Activated CD8-positive, alpha-beta memory T cell treated with anti-CD3 and anti-CD28 coated beads, Interleukin-2, amount 10 ng/mL, durations not matched to agents 7 days and 5 days (primary cell): ENCODE measurements at regions not wholly inside any gene's neighbourhood (a gene's known extent, or its start where the extent isn't known, plus 50 kb on each side); places are given as distances from the start of the nearest gene placed in this dataset.

Source experiments
- ATAC-seq: fragments of 150-1000 bp; cut with Tn5 transposase; one replicate; pipeline ENCODE4 v1.10.0; 2021; ENCODE audit warnings: moderate library complexity
- CTCF ChIA-PET: fragments of 350-600 bp; sonication (Branson Sonifier 250); formaldehyde crosslinking; loops from one replicate; lab custom pipeline; 2021; ENCODE audit warnings: antibody characterized with exemption; lab: Charles Lee
- DNase-seq: peaks from one replicate; pipeline ENCODE4 v3.0.0-alpha.2; 2020
- H3K27ac Mint-ChIP-seq: one replicate; pipeline ENCODE4 v1.8.0; 2021; ENCODE audit warnings: mild to moderate bottlenecking, mixed read lengths
- H3K27me3 Mint-ChIP-seq: one replicate; pipeline ENCODE4 v1.8.0; 2021; ENCODE audit warnings: mixed read lengths
- H3K36me3 Mint-ChIP-seq: one replicate; pipeline ENCODE4 v1.8.0; 2021; ENCODE audit warnings: mild to moderate bottlenecking, mixed read lengths
- H3K4me1 Mint-ChIP-seq: one replicate; pipeline ENCODE4 v1.8.0; 2021; ENCODE audit warnings: mixed read lengths
- H3K4me3 Mint-ChIP-seq: one replicate; pipeline ENCODE4 v1.8.0; 2021; ENCODE audit warnings: mild to moderate bottlenecking, moderate library complexity, mixed read lengths
- H3K9me3 Mint-ChIP-seq: one replicate; pipeline ENCODE4 v1.8.0; 2022; ENCODE audit warnings: low read depth, mixed read lengths

GRCh38 chr2:138433995-138434951 lies 67.3 kb upstream of the SPOPL start:
- no peak overlapping the region for H3K27ac Mint-ChIP-seq
- H3K4me3 Mint-ChIP-seq: no peak overlapping the region
- no peaks in the 10 kb centered on the region for H3K9me3 Mint-ChIP-seq
- no peaks in the 10 kb centered on the region for H3K4me1 Mint-ChIP-seq
- no peaks in the 10 kb centered on the region for H3K36me3 Mint-ChIP-seq
- H3K27me3 Mint-ChIP-seq: no peaks in the 10 kb centered on the region
- no peak for ATAC-seq
- CTCF ChIA-PET: interaction anchor here (1.2 kb wide), 1 partner anchor 393 kb away, joined by 3 read pairs; no protein-coding TSS in a partner anchor
- no peak for DNase-seq

GRCh38 chr2:138435701-138436100 lies 65.9 kb upstream of the SPOPL start:
- ATAC-seq (no peak), DNase-seq (no peak)
- CTCF ChIA-PET: interaction anchor here (1.2 kb wide), 1 partner anchor 391 kb away, joined by 3 read pairs; no protein-coding TSS in a partner anchor
- no peak overlapping the region for H3K27ac Mint-ChIP-seq
- H3K27me3 Mint-ChIP-seq: no peaks in the 10 kb centered on the region
- H3K4me3 Mint-ChIP-seq: no peak overlapping the region
- H3K36me3 Mint-ChIP-seq: no peaks in the 10 kb centered on the region
- no peaks in the 10 kb centered on the region for H3K4me1 Mint-ChIP-seq
- no peaks in the 10 kb centered on the region for H3K9me3 Mint-ChIP-seq

GRCh38 chr2:138439733-138440132 lies 61.8 kb upstream of the SPOPL start:
- DNase-seq: no peak
- H3K27ac Mint-ChIP-seq: no peak overlapping the region
- H3K4me1 Mint-ChIP-seq: no peaks in the 10 kb centered on the region
- H3K27me3 Mint-ChIP-seq: no peaks in the 10 kb centered on the region
- no peaks in the 10 kb centered on the region for H3K36me3 Mint-ChIP-seq
- no peaks in the 10 kb centered on the region for H3K9me3 Mint-ChIP-seq
- H3K4me3 Mint-ChIP-seq: no peak overlapping the region
- no peak for ATAC-seq
- CTCF ChIA-PET: no interaction called here

DNA sequence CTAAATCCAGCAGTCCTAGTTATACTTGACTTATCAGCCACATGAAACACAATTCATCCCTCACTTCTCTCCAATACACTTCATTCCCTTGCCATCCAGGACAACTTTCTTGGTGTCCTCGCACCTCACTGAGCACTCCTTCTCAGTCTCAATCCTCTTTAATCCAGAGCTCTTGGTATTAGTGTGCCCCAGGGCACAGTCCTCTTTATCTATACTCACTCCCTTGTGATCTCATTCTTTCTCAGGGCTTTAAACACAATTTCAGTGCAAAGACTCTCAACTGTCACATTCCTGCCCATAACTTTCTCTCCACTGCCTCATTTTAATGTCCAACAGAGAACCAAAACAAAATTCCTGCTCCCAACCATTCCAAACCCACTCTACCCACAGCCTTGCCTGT lies 60.8 kb upstream of the SPOPL start:
- Mint-ChIP-seq H3K4me3 (no peak overlapping the region), H3K4me1 (no peaks in the 10 kb centered on the region), H3K27me3 (no peaks in the 10 kb centered on the region), H3K9me3 (no peaks in the 10 kb centered on the region), H3K36me3 (no peaks in the 10 kb centered on the region), H3K27ac (no peak overlapping the region)
- ATAC-seq (no peak), DNase-seq (no peak)
- CTCF ChIA-PET: no interaction called here

DNA sequence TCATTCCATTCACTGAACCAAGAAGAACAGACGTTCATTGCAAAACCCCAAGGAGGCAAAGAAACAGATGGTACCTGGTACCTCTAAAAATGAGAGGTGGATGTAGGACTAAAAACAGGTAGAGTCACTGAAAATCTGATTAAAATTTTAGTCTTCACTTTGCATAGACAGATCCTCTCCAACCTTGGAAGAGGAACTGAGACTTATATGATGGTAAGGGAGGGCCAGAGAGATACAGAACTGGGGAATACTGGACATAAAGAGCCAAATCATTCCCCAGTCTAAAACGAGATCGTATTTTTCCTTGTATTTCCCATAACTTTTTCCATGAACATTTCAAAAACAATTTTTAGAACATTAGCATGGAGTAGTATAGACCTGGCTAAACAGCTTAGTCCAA lies 59.7 kb upstream of the SPOPL start:
- Mint-ChIP-seq H3K36me3 (no peaks in the 10 kb centered on the region), H3K4me3 (no peak overlapping the region), H3K4me1 (no peaks in the 10 kb centered on the region), H3K27ac (no peak overlapping the region), H3K27me3 (no peaks in the 10 kb centered on the region), H3K9me3 (no peaks in the 10 kb centered on the region)
- CTCF ChIA-PET: no interaction called here
- ATAC-seq: no peak
- no peak for DNase-seq

- Mint-ChIP-seq H3K9me3 (no peaks in the 10 kb centered on the region), H3K4me1 (no peaks in the 10 kb centered on the region), H3K27ac (no peak overlapping the region), H3K4me3 (no peak overlapping the region), H3K36me3 (no peaks in the 10 kb centered on the region), H3K27me3 (peaks cover 2% of the 10 kb centered on the region)
- CTCF ChIA-PET: no interaction called here
- ATAC-seq: no peak
- no peak for DNase-seq
Measured at GRCh38 chr2:138444411-138444810, 57.2 kb upstream of the SPOPL start.

DNA sequence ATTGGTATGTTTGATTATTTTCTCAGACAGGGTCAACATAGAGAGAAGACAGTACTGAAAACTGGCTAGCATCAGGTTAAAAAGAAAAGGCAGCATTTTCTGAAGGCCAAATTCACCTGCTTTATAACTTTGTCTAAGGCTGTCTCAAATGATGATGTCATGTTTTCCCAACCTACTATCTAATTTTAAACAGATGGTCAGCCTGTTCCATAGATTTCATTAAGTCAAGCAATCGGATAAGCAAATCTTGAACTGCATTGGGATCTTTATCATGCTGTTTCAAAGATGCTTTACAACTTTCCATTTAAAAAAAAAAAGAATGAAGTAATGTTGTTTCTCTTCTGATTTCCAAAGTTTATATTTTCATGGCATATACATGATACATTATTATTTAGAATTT lies 56.3 kb upstream of the SPOPL start:
- peaks cover 2% of the 10 kb centered on the region for H3K27me3 Mint-ChIP-seq
- no peaks in the 10 kb centered on the region for H3K4me1 Mint-ChIP-seq
- no peaks in the 10 kb centered on the region for H3K36me3 Mint-ChIP-seq
- no peak overlapping the region for H3K27ac Mint-ChIP-seq
- ATAC-seq (no peak), DNase-seq (no peak)
- H3K4me3 Mint-ChIP-seq: no peak overlapping the region
- no peaks in the 10 kb centered on the region for H3K9me3 Mint-ChIP-seq
- CTCF ChIA-PET: no interaction called here

DNA sequence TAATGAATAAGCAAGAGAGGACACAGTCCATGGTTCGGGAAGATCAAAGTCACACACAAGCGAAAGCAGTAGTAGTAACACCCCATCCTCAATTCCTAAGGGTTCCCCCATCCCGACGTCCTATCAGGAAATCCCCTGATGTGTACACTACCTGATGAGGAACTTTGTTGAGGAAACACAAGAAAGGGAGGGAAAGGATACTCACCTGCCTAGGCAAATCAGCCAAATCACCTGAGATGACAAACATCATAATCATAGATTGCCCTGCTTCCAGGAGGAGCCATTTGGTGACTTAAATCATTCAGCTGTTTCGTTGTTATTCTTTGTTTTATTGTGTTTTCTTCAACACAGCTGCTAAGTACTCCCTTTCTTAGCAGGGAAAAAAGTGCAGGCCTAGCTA lies 55.5 kb upstream of the SPOPL start:
- Mint-ChIP-seq H3K27me3 (peaks cover 2% of the 10 kb centered on the region), H3K4me1 (no peaks in the 10 kb centered on the region), H3K27ac (no peak overlapping the region), H3K36me3 (no peaks in the 10 kb centered on the region), H3K4me3 (no peak overlapping the region), H3K9me3 (no peaks in the 10 kb centered on the region)
- no peak for DNase-seq
- CTCF ChIA-PET: no interaction called here
- ATAC-seq: no peak

DNA sequence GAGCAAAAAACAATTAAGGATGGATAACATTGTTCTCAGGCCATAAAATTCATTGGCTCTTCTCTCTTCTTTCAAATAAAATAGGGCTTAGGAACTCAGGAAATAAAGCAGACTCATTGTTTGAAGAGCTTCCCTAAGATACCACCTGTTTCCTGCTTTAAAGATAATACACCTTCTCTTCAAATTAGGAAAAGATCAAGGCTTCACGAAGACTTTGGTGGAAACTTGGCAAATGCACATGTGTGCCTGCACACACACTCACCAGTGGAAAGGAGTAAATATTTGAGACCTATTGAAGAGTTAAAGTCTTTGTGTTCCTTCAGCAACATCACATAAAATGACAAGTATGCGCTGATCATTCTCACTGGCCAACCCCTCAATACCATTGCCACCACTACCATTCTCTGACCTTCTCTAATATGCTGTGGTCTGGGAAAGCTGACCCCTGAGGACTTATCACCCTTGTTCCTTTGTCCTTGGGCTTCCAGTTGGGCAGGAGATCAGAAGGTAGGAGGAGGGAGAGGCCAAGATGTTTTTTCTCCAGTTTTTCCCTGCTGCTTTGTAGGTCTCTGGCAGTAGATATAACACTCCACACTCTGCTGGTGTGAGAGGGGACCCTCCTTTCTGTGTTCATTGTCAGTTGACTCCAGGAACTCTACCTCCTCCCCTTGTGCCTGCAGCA lies 53.5 kb upstream of the SPOPL start:
- no peaks in the 10 kb centered on the region for H3K36me3 Mint-ChIP-seq
- H3K27ac Mint-ChIP-seq: no peak overlapping the region
- CTCF ChIA-PET: no interaction called here
- H3K9me3 Mint-ChIP-seq: no peaks in the 10 kb centered on the region
- ATAC-seq (no peak), DNase-seq (no peak)
- no peak overlapping the region for H3K4me3 Mint-ChIP-seq
- no peaks in the 10 kb centered on the region for H3K4me1 Mint-ChIP-seq
- peaks cover 2% of the 10 kb centered on the region for H3K27me3 Mint-ChIP-seq
